HG02885 (cell line): ENCODE measurements at regions not wholly inside any gene's neighbourhood (a gene's known extent, or its start where the extent isn't known, plus 50 kb on each side); places are given as distances from the start of the nearest gene placed in this dataset.
"Not testable (repeated sequence)": the region's sequence is repeated elsewhere in the genome, so short reads cannot be mapped to it uniquely, and the experiment has no call there.

ENCODE experiments used
- ATAC-seq: cut with Tn5 transposase; IDR thresholded peaks from one replicate; pipeline ENCODE4 v1.9.1; 2021; ENCODE audit warnings: mild to moderate bottlenecking; ENCODE audit not compliant: unreplicated experiment, poor library complexity

GRCh38 chr10:23859598-23859997, 349.3 kb upstream of the KIAA1217 start:
- ATAC-seq = no peak

GRCh38 chr10:23864631-23865147, 344.2 kb upstream of the KIAA1217 start:
- no peak for ATAC-seq

GRCh38 chr10:23866985-23867384, 342.0 kb upstream of the KIAA1217 start:
- not testable (repeated sequence) for ATAC-seq

- ATAC-seq = no peak
Measured at GRCh38 chr10:23868121-23868520, 340.8 kb upstream of the KIAA1217 start.

GRCh38 chr10:23869548-23869947, 339.4 kb upstream of the KIAA1217 start:
- ATAC-seq = no peak

GRCh38 chr10:23869996-23870395, 338.9 kb upstream of the KIAA1217 start:
- no peak for ATAC-seq

- ATAC-seq = no peak
Measured at GRCh38 chr10:23870651-23871610, 338.0 kb upstream of the KIAA1217 start.

GRCh38 chr10:23872290-23872689, 336.6 kb upstream of the KIAA1217 start:
- no peak for ATAC-seq

- ATAC-seq = no peak
Measured at GRCh38 chr10:23877791-23878320, 331.1 kb upstream of the KIAA1217 start.

GRCh38 chr10:23884670-23885069, 324.3 kb upstream of the KIAA1217 start:
- no peak for ATAC-seq

GRCh38 chr10:23885853-23886252, 323.1 kb upstream of the KIAA1217 start:
- no peak for ATAC-seq

GRCh38 chr10:23886355-23886754, 322.6 kb upstream of the KIAA1217 start:
- ATAC-seq = no peak

GRCh38 chr10:23891301-23891700, 317.6 kb upstream of the KIAA1217 start:
- ATAC-seq = no peak

GRCh38 chr10:23892296-23892695, 316.6 kb upstream of the KIAA1217 start:
- ATAC-seq = no peak

- ATAC-seq = no peak
Measured at GRCh38 chr10:23897267-23897666, 311.7 kb upstream of the KIAA1217 start.

- no peak for ATAC-seq
Measured at GRCh38 chr10:23897861-23898260, 311.1 kb upstream of the KIAA1217 start.

GRCh38 chr10:23899166-23899565, 309.8 kb upstream of the KIAA1217 start:
- ATAC-seq = no peak

- ATAC-seq = no peak
Measured at GRCh38 chr10:23910291-23910690, 298.6 kb upstream of the KIAA1217 start.

GRCh38 chr10:23912884-23913404, 296.0 kb upstream of the KIAA1217 start:
- no peak for ATAC-seq

- ATAC-seq = no peak
Measured at GRCh38 chr10:23914641-23915040, 294.3 kb upstream of the KIAA1217 start.

- ATAC-seq = no peak
Measured at GRCh38 chr10:23917251-23917840, 291.6 kb upstream of the KIAA1217 start.
